ELR (cell line): ENCODE measurements at regions not wholly inside any gene's neighbourhood (a gene's known extent, or its start where the extent isn't known, plus 50 kb on each side); places are given as distances from the start of the nearest gene placed in this dataset.
A peak's percentile ranks its signal among the peaks of the same experiment; 100 is the strongest.
"Not testable (repeated sequence)": the region's sequence is repeated elsewhere in the genome, so short reads cannot be mapped to it uniquely, and the experiment has no call there.

Experiments used
- DNase-seq: peaks from one replicate; pipeline ENCODE4 v3.0.0-alpha.2; 2015; ENCODE audit warnings: low read depth

DNA sequence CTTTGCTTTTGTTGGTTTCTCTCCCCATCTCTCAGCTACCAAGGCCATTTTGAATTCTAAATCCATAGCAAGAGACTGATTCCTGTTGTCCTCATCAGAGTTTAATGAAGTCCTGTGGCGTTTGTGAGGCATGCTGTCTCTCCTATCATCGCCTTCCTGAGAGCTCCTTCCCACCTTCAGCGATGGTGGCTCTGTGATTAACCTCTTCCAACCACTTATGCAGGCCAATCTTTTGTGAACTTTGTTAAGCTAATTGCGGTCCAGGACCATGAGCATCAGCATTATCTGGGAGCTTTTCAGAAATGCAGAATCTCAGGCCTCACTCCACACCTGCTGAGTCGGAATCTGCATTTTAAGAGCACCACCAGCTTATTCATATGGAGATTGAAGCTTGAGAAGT is 272.5 kb upstream of the CDYL start:
- no peak for DNase-seq

DNA sequence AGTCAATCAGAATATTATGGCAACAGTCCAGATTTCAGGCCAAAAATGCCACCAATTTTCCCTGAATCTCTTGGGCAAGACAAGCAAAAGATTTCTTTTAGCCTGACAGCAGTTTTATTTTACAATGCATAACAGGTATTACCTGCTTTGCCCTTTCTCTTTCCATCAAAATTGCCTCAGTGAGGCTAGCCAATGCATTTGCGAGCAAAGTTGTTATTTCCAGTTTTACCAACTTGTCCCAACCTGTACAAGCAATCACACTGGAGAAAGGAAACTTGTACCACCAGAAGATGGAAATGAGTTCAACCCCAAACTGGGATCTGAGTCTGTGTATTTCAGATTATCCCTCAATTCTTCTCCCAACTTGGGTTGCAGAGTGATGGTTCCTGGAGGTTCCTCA is 279.9 kb upstream of the CDYL start:
- DNase-seq = no peak

DNA sequence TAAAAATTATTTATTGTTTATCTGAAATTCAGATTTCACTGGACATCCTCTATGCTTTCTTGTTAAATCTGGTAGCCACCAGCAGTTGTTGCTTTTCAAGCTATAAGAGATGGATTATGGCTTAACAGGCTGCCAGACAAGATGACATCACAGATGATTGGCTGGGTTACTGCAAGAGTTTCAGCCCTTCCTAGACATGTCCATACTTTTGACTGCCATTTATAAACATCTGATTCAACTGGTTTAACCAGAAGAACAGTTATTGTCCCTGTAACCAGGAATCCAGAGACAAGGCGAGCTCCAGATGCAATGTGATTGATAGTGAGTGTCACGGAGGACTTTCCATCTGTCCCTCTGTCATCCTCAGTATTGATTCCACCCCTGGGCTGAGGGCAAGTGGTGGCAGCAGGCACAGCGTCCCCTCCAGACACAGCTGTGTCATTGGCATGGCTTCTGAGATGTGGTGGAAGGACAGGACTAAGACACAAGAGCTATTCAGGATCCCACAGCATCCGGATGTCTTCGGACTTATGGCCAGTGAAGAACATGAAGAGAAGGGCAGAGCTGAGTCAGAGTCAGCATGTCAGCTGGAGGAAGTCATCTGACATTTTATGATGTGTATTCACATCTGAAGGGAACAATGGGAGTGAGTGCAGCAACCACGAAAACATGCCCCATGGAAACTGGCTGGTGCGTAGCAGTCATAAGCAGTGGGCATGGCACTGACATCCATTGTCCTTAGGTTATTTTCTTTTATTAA is 284.5 kb upstream of the CDYL start:
- DNase-seq = no peak

- no peak for DNase-seq
Observed at GRCh38 chr6:4489538-4489937, 286.7 kb upstream of the CDYL start.

DNA sequence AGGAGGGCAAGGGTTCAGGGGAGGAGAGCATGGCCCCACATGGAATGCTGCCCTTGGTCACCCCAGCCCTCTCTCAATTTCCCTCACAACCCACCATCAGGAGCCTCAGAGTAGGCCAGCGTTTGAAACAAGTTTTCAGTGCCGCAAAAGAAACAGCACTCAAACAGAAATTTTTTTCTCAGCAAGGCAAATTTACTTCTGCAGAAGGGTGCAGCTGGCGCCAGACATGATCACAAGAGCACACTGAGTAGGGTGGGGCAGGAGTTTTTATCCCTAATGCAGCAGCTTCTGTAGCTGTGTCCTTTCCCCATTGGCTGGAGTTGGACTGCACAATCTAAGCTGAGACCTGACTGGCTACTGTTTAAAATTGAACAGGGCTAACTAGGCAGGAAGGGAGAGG is 287.8 kb upstream of the CDYL start:
- peak; percentile 12 for DNase-seq

DNA sequence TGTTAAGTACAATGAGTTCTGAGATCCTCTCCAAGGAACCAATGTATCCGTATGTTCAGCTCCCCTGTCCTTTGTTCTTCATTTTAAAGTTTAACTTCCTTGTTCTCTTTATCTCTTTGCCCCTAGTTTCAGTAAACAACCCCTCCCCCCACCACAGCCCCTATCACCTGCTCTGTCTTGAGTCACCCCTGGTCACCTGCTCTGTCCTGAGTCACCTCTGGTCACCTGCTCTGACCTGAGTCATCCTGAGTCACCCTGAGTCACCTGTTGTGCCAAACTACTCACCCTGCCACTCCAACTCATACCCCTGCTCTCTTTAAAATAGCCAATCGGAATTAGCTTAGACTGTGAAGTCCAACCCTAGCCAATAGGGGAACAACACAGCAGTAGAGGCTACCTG is 288.7 kb upstream of the CDYL start:
- peak; percentile 57 for DNase-seq

DNA sequence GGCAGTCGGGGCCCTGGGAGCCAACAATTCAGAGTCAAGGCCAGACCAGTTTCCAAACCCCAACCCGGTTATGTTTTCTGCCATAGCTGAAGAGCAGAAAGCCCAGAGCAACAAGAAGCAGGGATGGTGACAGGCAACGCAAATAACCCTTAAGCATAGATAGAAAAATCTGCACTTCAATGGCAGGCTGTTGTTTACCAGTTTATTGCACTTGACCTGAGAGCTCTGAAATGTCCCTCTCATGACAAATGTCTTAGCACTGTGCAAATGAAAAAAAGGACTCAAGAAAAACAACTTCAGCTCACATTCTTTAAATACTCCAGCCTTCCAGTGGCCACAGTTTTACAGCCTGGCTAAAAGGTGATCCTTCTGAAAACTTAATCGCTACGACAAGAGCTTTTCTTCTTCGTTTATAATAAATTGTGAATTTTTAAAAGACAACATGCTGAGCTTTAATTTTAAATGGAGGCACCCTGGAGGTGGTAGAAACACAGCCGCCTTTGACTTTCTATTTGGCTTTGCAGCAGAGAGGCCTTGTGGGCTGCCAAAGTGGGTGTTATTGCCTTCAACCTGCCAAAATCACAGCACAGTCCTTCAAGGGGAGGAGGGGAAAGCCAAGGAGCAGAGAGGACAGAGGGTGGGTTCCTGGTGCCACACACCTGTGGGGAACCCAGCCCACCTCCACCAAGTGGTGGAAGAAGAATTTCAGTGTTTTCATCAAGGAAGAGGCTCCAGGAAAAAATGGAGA is 289.5 kb upstream of the CDYL start:
- no peak for DNase-seq

GRCh38 chr6:4485735-4486134 is 290.5 kb upstream of the CDYL start:
- no peak for DNase-seq

DNA sequence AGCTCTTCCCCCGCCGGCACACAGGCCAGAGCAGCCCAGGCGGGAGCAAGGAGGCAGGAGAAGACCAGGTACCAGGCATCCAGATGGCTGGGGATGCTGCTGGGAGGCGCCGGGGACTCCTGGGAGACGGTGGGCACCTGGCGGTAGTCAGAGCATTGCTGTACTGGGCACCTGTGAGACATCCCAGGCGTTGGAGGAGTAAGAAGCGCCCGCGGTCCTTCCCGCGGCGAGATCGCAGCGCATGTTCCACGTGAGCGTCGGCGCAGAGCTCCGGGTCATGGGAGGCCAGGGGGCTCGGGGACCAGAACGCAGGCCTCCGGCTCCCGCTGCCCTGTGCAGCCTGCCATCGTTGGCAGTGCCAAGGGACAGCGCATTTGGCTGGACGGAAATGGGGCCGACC is 293.7 kb upstream of the CDYL start:
- no peak for DNase-seq

DNA sequence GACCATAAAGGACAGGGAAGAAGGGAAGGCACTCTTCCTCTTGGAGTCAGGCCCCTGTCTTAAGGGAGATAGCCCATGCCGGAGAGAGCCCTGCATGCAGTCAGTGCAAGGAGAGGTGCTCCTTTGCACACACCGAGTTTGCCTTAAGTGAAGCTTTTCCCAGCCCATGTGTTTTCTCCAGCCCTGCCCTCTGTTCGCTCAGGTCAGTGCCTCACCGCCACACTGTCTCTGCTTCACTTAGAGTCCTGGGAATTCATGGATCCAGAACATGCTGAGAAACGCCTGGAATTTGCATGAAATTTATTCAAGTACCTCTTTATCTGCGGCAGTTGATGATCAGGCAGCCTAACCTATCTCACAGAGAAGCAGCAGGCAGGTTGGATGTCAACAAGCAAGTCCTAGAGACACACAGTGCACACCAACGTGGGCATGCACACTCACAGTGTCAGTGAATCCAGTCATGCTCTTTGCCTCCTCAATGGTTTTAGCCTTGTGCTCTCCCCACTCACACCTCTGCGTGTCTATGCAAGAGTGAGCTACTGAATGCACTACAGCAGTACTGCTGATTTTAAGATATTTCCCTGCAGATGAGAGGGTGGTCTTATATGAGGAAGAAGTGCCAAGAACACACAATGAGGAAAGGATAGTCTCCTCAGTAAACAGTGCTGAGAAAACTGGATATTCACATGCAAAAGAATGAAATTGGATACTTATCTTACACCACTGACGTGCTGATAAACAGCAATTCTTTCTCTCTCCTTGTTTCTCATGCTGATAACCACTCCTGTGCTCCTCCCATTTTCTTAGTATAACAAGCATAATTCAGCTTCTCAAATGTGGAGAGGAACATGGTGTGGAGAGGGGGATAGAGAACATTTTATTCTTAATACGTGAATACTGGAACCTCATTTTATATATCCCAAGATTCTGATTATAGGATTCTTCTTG is 295.1 kb upstream of the CDYL start:
- no peak for DNase-seq

- no peak for DNase-seq
Observed at GRCh38 chr6:4478098-4478497, 298.1 kb upstream of the CDYL start.

DNA sequence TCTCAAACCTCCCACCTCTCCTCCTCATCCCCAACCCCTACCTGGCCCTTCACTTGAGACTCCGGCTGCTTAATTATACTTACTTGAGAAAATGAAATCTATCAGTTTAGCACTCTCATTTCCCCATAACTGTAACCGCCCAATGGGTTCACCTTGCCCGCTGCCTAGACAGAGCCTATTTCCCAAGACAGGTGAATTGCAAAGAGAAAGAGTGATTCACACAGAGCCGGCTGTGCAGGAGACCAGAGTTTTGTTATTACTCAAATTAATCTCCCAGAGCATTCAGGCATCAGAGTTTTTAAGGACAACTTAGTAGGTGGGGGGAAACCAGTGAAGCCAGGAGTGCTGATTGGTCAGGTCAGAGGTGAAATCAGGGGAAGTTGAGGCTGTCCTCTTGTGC is 301.4 kb upstream of the CDYL start:
- DNase-seq = no peak

- no peak for DNase-seq
Observed at GRCh38 chr6:4472969-4473642, 303.1 kb upstream of the CDYL start.

GRCh38 chr6:4472222-4472621 is 304.0 kb upstream of the CDYL start:
- DNase-seq = no peak

DNA sequence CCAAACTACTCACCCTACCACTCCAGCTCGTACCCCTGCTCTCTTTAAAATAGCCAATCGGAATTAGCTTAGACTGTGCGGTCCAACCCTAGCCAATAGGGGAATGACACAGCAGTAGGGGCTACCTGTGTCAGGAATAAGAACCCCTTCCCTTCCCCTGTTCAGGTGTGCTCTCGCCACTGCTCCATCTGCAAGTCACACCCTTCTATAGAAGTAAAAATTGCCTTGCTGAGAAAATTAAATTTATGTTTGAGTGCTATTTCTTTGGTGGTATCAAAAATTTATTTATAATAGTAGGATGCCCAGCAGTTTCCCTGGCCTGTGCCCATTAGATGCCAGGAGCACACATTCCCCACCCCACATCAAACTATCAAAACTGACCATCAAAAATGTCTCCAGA is 304.7 kb upstream of the CDYL start:
- DNase-seq = not testable (repeated sequence)

DNA sequence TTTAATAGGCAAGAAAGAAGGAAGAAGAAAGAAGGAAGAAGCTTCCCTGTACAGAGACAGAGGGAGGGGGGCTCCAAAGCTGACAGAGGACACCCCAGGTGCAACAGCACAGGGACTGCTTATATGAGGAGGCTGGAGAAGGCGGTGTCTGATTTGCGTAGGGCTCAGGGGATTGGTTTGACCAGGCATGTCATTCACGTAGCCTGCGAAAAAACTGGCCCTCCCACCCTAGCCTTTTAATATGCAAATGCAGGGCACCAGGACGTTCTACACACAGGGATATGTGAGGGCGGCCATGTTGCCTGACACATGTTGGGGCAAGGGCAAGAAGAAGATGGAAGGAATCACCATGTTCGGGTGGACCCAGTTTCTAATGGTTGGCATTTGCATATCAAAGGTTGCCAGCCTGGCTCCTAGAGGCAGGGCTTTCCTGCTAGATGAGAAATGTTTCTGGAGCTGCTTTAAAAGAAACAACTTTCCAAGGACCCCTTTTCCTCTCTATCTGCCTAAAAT is 305.4 kb upstream of the CDYL start:
- no peak for DNase-seq

DNA sequence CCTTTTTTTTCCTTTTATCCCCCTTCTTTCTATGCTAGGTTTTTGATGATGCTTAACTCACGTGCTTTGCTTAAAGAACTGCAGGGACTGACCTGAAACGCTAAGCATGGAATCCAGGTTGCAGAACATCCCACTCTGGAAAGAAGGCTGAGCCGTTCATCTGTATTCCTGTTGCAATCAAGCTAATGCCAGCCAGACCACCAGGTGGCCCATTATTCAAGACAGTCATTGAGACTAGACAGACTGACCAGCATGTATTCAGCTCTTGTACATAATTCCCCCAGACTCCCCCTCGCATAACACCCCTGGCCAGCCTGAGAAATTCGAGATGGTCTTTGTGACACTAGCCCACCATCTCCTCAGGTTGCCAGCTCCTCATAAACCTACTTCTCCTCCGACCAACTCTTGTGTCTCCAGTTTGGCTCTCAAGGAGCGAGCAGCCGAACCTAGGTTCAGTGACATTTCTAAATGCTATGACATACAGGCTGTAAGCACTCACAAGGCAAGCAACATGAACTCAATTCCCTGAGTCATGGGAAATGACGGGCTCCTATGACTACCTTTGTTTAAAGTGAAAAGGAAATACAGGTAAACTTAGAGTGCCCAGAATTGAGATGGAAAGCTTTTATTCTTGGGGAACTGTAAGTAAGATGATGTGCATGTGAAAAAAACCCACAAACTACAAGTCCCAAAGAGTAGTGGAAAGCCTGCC is 309.3 kb upstream of the CDYL start:
- DNase-seq = peak; percentile 32

DNA sequence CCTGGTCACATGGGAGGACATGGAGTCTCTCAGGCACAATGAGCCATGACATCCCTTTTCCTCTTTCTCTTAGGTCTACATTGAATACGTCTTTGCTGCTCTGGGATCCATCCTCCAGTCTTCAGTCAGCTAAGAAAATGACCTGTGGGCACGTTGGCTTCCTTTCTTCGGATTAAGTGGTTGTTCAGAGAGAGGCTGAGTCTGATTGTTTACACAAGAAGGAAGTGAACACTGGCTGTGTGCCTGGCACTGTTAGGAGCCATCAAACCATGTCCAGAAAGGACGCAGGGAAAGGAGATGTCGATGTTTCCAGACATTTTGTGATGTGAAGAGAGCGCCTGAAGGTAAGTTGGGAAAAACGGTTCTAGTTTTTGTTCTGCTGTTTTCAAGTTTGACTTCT is 309.9 kb upstream of the CDYL start:
- peak; percentile 36 for DNase-seq

DNA sequence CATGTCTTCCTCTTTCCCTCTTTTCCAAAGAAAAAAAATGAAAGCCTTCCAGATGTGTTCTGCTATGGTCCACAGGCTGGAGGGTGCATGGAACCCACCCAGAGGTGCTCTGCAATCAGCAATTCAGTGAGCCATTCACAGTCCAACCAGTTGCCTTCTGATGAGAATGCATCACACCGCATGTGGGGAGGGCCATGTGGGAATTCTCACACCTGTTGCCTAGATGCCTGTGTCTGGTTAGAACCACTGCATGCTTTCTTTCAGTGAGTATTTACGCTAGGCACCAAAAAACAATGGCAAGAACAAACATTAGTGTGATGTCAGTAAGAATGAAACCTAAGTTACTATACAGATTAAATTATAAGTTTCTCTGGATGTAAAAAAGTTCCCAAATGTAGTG is 311.6 kb upstream of the CDYL start:
- no peak for DNase-seq

GRCh38 chr6:4463236-4463635 is 313.0 kb upstream of the CDYL start:
- DNase-seq = no peak
